ENCODE measurements at regions not wholly inside any gene's neighbourhood (a gene's known extent, or its start where the extent isn't known, plus 50 kb on each side); places are given as distances from the start of the nearest gene placed in this dataset.
A peak's percentile ranks its signal among the peaks of the same experiment; 100 is the strongest.

DNA sequence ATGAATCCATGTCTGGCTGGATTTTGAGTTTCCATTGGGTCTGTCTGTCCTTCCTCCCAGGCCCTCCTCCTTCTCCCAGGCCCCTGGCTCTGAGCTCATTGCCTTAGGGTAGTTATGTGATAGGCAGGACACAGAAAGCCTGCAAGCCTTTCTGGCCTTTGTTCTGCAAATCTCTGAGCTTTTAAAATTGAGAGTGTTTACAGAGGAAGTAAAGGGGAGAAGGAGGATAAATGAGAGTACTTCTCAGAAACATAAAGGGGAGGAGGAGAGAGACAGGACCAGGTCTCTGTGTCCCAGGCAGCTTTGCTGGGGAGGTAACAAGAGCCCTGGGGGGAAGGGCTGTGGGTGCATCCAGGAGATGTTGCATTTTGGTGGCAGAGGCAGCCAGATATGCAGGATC, 126.7 kb downstream of the FOXD2 start:
- in situ Hi-C loops (cut with HindIII; ENCODE audit: low pct_unique_long_range_greater_than_20kb, low sequenced_read_pairs), result no loop called here
- no peak for DNase-seq (ENCODE audit: low read depth, low spot score)

DNA sequence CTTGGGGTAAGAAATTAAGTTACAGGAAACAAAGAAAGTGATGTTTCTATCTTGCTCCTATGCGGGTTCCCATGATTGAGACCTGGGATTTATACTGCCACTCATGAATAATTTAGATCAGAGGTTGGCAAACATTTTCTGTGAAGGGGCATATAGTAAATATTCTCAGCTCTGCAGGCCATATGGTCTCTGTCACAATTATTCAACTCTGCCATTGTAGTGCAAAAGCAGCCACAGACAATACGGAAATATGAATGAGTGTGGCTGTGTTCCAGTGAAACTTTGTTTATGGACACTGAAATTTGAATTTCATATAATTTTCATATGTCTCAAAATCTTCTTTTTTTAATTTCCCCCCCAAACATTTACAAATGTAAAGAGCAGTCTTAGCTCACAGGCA, 127.2 kb downstream of the FOXD2 start:
- DNase-seq (ENCODE audit: low read depth, low spot score), result no peak
- in situ Hi-C loops (cut with HindIII; ENCODE audit: low pct_unique_long_range_greater_than_20kb, low sequenced_read_pairs), result no loop called here

DNA sequence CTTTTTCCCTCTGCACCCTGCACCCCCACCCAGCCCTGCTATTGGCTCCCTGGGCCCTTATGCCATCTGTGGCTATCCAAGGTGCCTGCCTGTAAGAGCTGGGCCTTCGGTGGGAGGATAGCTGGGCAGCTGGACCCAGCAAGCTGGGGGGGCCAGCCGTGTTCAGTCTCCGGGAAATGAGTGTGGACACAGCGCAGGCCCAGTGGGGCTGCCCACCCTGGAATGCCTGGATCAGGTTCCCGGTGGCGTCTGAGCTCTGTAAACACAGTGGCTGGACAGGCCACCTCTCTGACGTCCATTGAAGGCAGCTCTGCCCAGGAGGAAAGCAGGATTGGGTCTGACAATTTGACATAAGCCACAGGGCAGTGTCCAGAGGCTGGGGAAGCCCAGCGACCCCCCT, 127.8 kb downstream of the FOXD2 start:
- in situ Hi-C loops (cut with HindIII; ENCODE audit: low pct_unique_long_range_greater_than_20kb, low sequenced_read_pairs), result no loop called here
- DNase-seq (ENCODE audit: low read depth, low spot score), result no peak

DNA sequence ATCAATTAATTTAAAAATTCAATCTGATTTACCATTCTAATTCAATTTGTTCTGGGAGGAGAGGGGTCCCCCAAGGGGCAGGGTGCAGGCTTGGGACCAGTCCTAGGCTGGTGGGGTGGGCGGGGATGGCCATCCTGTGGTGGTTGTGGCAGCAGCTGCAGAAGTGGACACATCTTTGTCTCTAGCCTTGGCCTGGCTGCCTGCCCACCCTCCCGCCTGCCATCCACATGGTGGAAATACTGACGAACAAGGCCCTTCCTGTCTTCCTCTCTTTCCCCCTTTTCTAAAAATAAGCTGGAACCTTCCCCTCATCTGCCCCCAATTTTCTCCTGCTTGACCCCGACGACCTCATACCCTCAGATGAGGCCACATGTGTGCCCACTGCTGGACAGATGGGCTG, 130.9 kb downstream of the FOXD2 start:
- in situ Hi-C loops (cut with HindIII; ENCODE audit: low pct_unique_long_range_greater_than_20kb, low sequenced_read_pairs), result no loop called here
- peak; percentile 68 for DNase-seq (ENCODE audit: low read depth, low spot score)

DNA sequence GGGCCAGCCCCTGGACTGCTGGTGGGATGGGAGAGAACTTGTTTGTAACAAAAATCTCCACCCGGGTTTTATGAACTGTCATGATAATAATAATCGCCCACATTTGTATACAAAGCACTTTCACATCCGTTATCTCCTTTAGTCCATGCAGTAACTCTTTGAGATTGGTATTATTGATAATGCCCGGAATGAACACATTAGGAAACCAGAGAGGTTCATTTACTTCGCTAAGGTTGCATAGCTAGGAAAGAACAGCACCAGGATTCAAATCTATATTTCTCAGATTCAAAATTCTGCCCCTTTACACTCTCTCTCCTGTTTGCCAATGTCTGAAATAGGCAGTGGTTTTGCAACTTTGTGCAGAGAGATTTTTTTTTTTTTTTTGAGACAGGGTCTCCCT, 131.4 kb downstream of the FOXD2 start:
- DNase-seq (ENCODE audit: low read depth, low spot score), result no peak
- in situ Hi-C loops (cut with HindIII; ENCODE audit: low pct_unique_long_range_greater_than_20kb, low sequenced_read_pairs), result no loop called here

DNA sequence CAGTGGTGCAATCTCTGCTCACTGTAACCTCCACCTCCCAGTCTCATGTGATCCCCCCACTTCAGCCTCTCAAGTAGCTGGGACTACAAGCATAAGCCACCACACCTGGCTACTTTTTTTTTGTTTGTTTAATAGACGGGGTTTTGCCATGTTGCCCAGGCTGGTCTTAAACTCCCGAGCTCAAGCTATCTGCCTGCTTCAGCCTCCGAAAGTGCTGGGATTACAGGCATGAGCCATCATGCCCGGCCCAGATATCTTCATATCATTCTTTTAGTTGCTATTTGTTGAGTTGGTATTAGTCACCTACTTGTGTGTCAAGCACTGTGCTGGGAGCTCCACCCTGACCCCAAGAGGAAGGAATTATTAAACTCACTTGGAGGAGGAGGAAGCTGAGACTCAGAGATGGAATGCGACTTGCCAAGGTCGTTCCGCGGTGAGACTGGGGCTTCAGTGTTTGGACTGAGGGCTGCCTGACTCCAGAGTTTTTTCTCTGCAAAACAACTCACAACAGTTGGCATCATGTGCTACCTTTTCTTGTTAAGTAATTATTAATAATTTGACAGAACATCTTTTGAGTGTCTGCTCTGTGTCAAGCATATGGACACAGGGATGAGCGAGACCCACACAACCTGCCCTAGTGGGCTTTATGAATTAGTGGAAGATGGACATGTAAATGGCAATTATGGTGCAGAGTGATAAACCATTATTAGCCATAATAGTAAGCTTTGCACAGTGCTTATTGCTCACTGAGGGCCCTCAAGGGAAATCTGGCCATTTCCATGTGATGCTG, 132.0 kb downstream of the FOXD2 start:
- in situ Hi-C loops (cut with HindIII; ENCODE audit: low pct_unique_long_range_greater_than_20kb, low sequenced_read_pairs), result no loop called here
- DNase-seq (ENCODE audit: low read depth, low spot score), result peak; percentile 69

DNA sequence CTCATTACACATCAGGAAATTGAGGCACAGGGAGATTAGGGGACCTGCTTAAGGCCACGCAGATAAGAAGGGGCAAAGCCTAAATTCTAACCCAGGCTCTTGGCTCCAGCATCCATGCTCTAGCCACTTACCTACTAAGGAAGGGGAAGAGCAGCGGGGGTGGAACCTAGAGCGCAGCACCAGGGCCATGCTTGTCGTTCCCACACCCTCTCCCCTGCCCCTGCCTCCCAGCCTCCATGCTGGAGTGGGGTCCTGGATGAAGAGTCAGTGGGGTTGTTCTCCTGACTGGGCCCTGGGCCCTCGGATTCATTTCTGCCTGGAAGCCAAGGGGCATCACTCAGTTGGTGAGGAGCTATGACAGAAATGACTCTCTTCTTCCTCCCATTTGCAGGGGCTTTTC, 133.3 kb downstream of the FOXD2 start:
- in situ Hi-C loops (cut with HindIII; ENCODE audit: low pct_unique_long_range_greater_than_20kb, low sequenced_read_pairs), result no loop called here
- DNase-seq (ENCODE audit: low read depth, low spot score), result no peak

DNA sequence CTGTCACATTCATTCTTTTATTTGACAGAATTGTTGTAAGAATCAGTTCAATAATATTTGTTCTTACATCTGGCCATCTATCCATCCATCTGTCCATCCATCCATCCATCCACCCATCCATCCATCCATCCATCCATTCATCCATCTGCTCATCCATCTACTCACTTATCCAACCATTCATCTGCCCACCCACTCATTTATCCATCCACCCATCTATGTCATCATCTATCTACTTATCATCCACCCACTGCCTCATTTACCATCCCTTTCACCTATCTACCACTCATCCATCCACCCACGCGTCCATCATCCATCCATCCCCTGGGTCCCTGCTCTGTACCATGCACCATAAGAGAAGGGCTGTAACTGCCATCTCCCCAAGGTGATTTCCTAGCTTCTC, 134.1 kb downstream of the FOXD2 start:
- no peak for DNase-seq (ENCODE audit: low read depth, low spot score)
- in situ Hi-C loops (cut with HindIII; ENCODE audit: low pct_unique_long_range_greater_than_20kb, low sequenced_read_pairs), result no loop called here

DNA sequence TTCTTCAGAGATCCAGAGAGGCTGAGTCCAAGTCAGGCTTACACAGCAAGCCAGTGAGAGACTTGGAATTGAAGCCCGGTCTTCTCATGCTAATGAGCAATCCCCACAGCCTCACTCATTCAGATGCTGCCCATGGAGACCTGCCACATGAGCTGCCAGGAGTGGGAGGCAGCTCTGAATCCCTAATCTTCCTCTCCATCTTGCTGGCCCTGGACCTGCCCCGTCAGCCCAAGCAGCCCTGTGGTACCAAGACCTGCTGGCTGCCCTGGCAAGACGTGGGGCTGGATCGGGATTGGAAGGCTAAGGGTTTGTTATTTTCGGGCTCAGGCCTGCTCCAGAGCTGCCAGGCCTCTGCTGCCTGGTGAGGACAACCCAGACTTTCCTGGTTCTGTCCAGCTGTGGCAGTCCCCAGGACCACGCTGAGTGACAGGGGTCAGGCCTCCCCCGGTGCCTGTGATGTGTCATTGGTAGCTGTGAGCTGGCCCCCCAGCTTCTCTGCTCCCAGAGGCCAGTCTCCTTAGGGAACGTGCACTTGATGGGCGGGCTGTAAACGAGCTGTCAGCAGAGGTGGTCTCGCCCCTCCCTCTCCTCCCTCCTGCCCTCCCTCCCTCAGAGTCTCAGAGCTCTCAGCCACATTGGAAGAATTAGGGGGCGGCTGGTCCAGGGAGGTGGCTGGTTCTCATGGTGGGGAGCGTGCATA, 135.0 kb downstream of the FOXD2 start:
- DNase-seq (ENCODE audit: low read depth, low spot score), result no peak
- in situ Hi-C loops (cut with HindIII; ENCODE audit: low pct_unique_long_range_greater_than_20kb, low sequenced_read_pairs), result no loop called here

DNA sequence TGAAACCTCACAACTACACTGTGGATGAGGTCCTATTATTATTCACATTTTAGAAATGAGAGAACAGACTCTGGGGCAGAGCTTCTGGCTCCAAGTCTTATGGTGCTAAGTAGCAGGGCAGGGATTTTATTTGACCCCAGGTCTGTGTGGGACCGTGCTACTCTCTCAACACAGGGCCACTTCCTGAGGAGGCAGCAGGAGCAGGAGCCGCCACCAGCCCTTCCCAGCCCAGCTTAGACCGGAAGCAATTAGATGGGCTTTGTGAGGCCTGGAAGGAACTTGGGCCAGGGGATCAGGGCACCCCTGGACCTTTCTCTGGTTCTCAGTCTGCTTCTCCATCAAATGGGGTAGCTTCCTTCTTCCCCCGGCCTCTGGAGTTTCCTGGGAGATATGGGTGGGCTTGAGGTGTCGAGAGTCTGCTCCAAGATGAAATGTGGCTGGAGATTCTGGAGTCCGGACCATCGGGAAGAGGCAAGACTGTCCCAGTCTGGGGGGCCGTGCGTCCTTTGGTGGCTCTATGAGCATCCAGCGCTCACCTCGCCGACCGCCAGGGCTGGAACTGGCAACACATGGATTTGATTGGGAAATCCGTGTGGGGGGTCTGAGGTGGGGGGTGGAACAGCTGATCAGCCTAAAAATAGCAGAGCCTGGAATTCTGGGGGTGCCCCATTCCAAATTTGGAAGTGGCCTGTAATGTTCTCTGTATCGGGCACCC, 136.8 kb downstream of the FOXD2 start:
- no peak for DNase-seq (ENCODE audit: low read depth, low spot score)
- in situ Hi-C loops (cut with HindIII; ENCODE audit: low pct_unique_long_range_greater_than_20kb, low sequenced_read_pairs), result no loop called here

DNA sequence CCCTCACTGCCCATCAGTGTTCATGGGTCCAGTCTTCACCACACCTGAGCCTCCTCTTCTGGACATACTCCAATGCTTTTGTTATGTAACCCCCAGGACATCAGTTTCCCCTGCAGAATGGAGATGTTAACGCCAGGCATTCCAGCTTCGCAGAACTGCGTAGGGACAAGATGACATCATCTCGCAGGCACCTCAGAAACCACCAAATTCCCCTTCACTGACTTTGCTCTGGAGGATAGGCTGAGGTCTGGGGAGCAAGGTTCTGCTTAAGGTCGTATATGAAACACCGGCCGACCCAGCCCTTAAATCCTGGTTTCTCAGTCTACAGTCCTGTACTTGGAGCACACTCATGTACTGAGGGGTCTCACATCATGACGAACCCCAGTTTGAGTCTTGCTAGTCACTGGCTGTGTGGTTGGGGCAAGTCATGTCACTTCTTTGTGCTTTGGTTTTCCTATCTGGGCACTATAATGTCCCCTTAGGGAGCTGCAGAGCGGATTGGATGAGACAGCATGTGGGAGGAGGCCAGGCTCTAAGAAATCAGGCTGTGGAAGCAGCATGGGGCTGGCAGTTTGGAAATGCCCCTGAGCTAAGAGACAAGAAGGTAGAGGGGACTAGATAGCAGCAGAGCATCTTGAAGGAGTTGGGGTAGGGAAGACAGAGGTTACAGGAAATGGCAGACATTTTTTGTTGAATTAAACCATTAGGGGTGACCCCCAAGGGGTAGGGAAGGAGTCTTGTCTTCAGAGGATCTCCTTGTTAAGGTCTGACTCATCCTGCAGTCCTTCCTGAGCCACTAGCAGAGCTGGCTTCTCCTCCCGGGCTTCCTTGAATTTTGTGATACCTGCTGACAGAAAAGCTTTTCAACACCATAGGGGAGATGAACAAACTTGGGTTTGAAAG, 138.3 kb downstream of the FOXD2 start:
- in situ Hi-C loops (cut with HindIII; ENCODE audit: low pct_unique_long_range_greater_than_20kb, low sequenced_read_pairs), result no loop called here
- no peak for DNase-seq (ENCODE audit: low read depth, low spot score)

DNA sequence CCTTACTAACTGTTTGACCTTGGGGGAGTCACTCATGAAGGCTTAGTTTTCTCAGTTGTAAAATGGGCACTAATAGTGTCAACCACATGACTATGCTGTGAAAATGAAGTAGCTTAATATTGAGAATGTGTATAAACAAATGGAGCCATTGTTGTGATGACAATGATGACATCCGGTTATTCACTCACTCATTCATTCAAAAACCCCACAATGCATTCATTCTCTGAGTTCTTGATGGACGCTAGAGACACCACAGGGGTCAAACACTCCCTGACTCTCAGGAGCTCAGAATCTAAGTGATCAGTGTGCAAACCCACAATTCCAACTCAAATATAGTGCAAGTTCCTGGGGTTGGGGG, 138.9 kb downstream of the FOXD2 start:
- peak; percentile 69 for DNase-seq (ENCODE audit: low read depth, low spot score)
- in situ Hi-C loops (cut with HindIII; ENCODE audit: low pct_unique_long_range_greater_than_20kb, low sequenced_read_pairs), result no loop called here

DNA sequence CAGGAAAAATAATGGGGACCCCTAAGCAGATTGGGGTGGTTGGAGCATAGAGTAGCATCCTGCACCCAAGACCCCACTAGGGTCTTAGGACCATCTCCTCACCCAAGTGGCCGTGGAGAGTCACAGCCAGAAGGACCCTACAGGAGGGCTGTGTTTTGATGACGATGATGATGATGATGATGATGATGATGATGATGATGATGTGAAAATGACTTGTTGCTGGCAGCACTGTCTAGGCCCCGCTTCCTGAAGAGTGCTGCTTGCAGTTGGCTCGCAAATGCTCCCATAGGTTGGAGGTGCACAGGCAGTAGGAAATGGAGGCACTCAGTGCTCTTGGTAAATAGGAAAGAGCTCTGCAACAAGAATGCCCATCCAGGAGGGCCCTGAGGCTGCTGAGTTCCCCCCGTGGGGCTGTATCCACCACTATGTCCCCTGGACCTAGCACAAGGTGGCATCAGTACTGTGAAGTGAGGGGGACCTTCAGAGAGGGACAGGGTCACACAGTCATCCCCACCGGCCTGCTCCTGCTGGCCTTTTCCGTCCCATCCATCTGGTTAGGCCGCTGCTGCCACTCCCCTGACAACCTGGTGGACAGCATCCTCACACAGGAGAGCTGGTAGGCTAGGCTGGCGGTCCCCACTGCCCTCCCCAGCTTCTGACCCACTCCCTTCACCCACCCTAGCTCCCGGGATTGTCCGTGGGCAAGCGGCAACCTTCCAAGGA, 139.6 kb downstream of the FOXD2 start:
- in situ Hi-C loops (cut with HindIII; ENCODE audit: low pct_unique_long_range_greater_than_20kb, low sequenced_read_pairs), result no loop called here
- DNase-seq (ENCODE audit: low read depth, low spot score), result no peak

DNA sequence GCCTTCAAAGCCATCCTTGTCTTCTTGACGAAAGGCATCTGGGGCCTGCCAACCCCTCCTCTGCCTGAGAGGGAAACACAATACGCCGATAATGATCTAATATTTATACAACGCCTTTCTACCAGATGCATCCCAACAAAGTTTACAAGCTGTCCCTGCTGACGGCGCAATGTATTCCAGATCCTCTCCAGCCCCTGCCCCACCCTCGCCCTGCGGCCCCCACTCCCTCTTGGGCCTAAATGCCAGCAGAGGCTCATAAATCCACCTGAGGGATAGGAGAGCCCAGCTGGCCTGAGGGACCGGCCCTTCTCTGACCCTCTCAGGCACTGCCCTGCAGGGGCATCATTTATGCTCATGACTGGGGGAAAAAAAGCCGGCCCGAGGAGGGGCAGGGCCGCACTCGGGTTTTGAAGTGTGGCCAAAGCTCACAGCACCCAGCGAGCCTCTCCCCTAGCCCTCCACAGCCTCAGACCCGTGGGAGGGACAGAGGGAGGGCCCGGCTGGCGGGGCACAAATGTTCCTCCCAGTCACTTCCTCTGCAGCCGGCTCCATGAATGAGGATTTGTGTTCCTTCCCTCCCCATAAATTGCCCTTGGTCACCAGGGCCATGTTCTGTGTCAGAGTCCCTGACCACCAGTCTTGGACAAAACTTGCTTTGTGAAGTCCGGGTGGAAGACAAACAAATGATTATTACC, 140.3 kb downstream of the FOXD2 start:
- in situ Hi-C loops (cut with HindIII; ENCODE audit: low pct_unique_long_range_greater_than_20kb, low sequenced_read_pairs), result no loop called here

DNA sequence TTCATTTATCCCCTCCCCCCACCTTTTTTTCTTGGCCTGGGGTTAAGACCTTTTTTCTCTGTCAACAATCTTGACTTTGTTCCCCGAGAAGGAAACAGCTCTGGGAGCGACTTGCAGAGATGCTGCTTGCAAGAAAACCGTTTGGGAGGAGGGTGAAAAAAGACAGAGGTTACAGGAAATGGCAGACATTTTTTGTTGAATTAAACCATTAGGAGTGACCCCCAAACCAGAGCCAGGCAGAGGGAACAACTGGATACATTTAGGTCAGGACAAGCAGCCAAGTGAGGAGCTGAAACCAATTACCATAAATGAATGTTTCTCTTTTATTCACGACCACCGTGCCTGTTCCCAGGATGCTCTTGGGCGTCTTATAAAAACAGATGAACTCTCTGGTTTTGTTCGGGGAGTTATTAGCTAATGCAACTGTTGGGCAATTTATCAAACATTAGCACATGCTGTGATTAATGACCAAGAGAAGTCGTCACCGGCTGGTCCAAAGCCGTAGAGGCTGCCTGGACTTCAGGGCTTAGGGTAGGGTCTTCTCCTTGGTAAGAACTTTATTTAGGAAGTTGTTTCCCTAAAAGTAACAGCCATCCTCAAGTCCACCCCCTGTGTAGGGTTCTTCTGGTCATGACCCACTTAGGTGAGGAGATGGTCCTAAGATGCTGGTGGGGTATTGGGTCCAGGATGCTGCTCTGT, 141.0 kb downstream of the FOXD2 start:
- peak; percentile 99 for DNase-seq (ENCODE audit: low read depth, low spot score)
- in situ Hi-C loops (cut with HindIII; ENCODE audit: low pct_unique_long_range_greater_than_20kb, low sequenced_read_pairs), result no loop called here

More for the DNA sequence above, 140.3 kb downstream of the FOXD2 start:
- no peak for DNase-seq (ENCODE audit: low read depth, low spot score)

DNA sequence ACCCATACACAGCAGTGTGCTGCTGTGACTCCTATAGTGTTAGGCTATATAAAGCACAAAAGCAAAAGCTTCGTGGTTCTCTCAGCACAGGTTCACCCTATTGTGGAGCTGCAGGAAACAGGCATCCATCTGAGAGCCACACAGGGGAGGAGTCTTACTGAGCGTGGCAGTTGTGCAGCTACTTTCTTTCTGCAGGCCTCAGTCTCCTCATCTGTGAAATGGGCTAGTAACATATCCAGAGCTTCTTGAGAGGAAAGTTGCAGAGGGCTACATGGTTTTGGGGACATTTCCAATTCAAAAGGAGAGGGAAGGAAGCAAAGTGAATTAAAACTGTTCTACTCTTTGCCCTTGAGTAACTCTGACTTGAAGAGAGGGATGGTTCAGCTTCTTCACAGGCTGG, 142.0 kb downstream of the FOXD2 start:
- no peak for DNase-seq (ENCODE audit: low read depth, low spot score)
- in situ Hi-C loops (cut with HindIII; ENCODE audit: low pct_unique_long_range_greater_than_20kb, low sequenced_read_pairs), result no loop called here
